ENCODE measurements at regions not wholly inside any gene's neighbourhood (a gene's known extent, or its start where the extent isn't known, plus 50 kb on each side); places are given as distances from the start of the nearest gene placed in this dataset.

GRCh38 chr14:36405589-36406274, 85.3 kb upstream of the MBIP start:
- H3K4me3 Mint-ChIP-seq (ENCODE audit: unreplicated experiment) = no peak overlapping the region
- DNase-seq (ENCODE audit: extremely low spot score, unreplicated experiment) = no peak
- H3K9me3 Mint-ChIP-seq (ENCODE audit: unreplicated experiment) = no peaks in the 10 kb centered on the region
- no peaks in the 10 kb centered on the region for H3K27me3 Mint-ChIP-seq (ENCODE audit: unreplicated experiment)
- no peaks in the 10 kb centered on the region for H3K4me1 Mint-ChIP-seq (ENCODE audit: unreplicated experiment)
- no peak for TF ChIP-seq CTCF (IDR thresholded peaks at IDR 0.05)
- no peaks in the 10 kb centered on the region for H3K36me3 Mint-ChIP-seq (ENCODE audit: unreplicated experiment)
- no peak overlapping the region for H3K27ac Mint-ChIP-seq (ENCODE audit: unreplicated experiment)

GRCh38 chr14:36402867-36403266, 82.4 kb upstream of the MBIP start:
- DNase-seq (ENCODE audit: extremely low spot score, unreplicated experiment) = no peak
- Mint-ChIP-seq H3K4me3 (ENCODE audit: unreplicated experiment) (no peak overlapping the region), H3K27me3 (ENCODE audit: unreplicated experiment) (no peaks in the 10 kb centered on the region), H3K27ac (ENCODE audit: unreplicated experiment) (no peak overlapping the region), H3K36me3 (ENCODE audit: unreplicated experiment) (no peaks in the 10 kb centered on the region), H3K4me1 (ENCODE audit: unreplicated experiment) (no peaks in the 10 kb centered on the region), H3K9me3 (ENCODE audit: unreplicated experiment) (no peaks in the 10 kb centered on the region)
- no peak for TF ChIP-seq CTCF (IDR thresholded peaks at IDR 0.05)

GRCh38 chr14:36398463-36399291, 78.2 kb upstream of the MBIP start:
- Mint-ChIP-seq H3K4me1 (ENCODE audit: unreplicated experiment) (no peaks in the 10 kb centered on the region), H3K27me3 (ENCODE audit: unreplicated experiment) (peaks cover 5% of the 10 kb centered on the region), H3K4me3 (ENCODE audit: unreplicated experiment) (no peak overlapping the region), H3K9me3 (ENCODE audit: unreplicated experiment) (no peaks in the 10 kb centered on the region), H3K36me3 (ENCODE audit: unreplicated experiment) (no peaks in the 10 kb centered on the region), H3K27ac (ENCODE audit: unreplicated experiment) (no peak overlapping the region)
- no peak for DNase-seq (ENCODE audit: extremely low spot score, unreplicated experiment)
- TF ChIP-seq CTCF (IDR thresholded peaks at IDR 0.05) = no peak

GRCh38 chr14:36397357-36397756, 76.9 kb upstream of the MBIP start:
- H3K9me3 Mint-ChIP-seq (ENCODE audit: unreplicated experiment) = no peaks in the 10 kb centered on the region
- no peak overlapping the region for H3K4me3 Mint-ChIP-seq (ENCODE audit: unreplicated experiment)
- no peak overlapping the region for H3K27ac Mint-ChIP-seq (ENCODE audit: unreplicated experiment)
- no peak for DNase-seq (ENCODE audit: extremely low spot score, unreplicated experiment)
- no peak for TF ChIP-seq CTCF (IDR thresholded peaks at IDR 0.05)
- no peaks in the 10 kb centered on the region for H3K36me3 Mint-ChIP-seq (ENCODE audit: unreplicated experiment)
- no peaks in the 10 kb centered on the region for H3K4me1 Mint-ChIP-seq (ENCODE audit: unreplicated experiment)
- peaks cover 6% of the 10 kb centered on the region for H3K27me3 Mint-ChIP-seq (ENCODE audit: unreplicated experiment)

- H3K27me3 Mint-ChIP-seq (ENCODE audit: unreplicated experiment) = peaks cover 6% of the 10 kb centered on the region
- TF ChIP-seq CTCF (IDR thresholded peaks at IDR 0.05) = no peak
- no peak overlapping the region for H3K27ac Mint-ChIP-seq (ENCODE audit: unreplicated experiment)
These were observed 76.4 kb upstream of the MBIP start for GRCh38 chr14:36396798-36397197.

More at GRCh38 chr14:36396798-36397197, 76.4 kb upstream of the MBIP start:
- no peaks in the 10 kb centered on the region for H3K4me1 Mint-ChIP-seq (ENCODE audit: unreplicated experiment)
- no peaks in the 10 kb centered on the region for H3K36me3 Mint-ChIP-seq (ENCODE audit: unreplicated experiment)
- no peaks in the 10 kb centered on the region for H3K9me3 Mint-ChIP-seq (ENCODE audit: unreplicated experiment)
- no peak for DNase-seq (ENCODE audit: extremely low spot score, unreplicated experiment)
- no peak overlapping the region for H3K4me3 Mint-ChIP-seq (ENCODE audit: unreplicated experiment)
